Right atrium auricular region (tissue), 2 donors: ENCODE measurements at regions not wholly inside any gene's neighbourhood (a gene's known extent, or its start where the extent isn't known, plus 50 kb on each side); places are given as distances from the start of the nearest gene placed in this dataset.

Experiments used
- DNase-seq: peaks from one replicate; pipeline ENCODE4 v3.0.0-alpha.2; 2019; ENCODE audit warnings: low spot score
- H3K27ac ChIP-seq, 2 donors: fragments of 200-600 bp; sonication (generic); 1 replicate in 1 of 2; 2 replicates in 1 of 2; pipeline ENCODE4 v1.5.1; 2016 to 2019
- H3K27me3 ChIP-seq, 2 donors: fragments of 200-600 bp; sonication (generic); one replicate each; pipeline versions ENCODE4 v1.5.1 to v1.6.0; 2017 to 2019
- H3K36me3 ChIP-seq: fragments of 200-600 bp; sonication (generic); one replicate; pipeline ENCODE4 v1.5.1; 2016
- H3K4me1 ChIP-seq, 2 donors: fragments of 200-600 bp; sonication (generic); one replicate each; pipeline versions ENCODE4 v1.5.1 to v1.6.0; 2017 to 2019
- H3K4me3 ChIP-seq, 2 donors: fragments of 200-600 bp; sonication (generic); 1 replicate in 1 of 2; 2 replicates in 1 of 2; pipeline ENCODE4 v1.5.1; 2017 to 2019; ENCODE audit warnings: mild to moderate bottlenecking in 1 of 2, moderate library complexity in 1 of 2
- H3K9me3 ChIP-seq, 2 donors: fragments of 200-600 bp; sonication (generic); one replicate each; pipeline ENCODE4 v1.5.1; 2019
- CTCF ChIP-seq, 2 donors: fragments of 200-600 bp; sonication (generic); IDR thresholded peaks; one replicate each; pipeline ENCODE4 v1.5.1; 2019; ENCODE audit warnings: antibody characterized with exemption in 2 of 2

DNA sequence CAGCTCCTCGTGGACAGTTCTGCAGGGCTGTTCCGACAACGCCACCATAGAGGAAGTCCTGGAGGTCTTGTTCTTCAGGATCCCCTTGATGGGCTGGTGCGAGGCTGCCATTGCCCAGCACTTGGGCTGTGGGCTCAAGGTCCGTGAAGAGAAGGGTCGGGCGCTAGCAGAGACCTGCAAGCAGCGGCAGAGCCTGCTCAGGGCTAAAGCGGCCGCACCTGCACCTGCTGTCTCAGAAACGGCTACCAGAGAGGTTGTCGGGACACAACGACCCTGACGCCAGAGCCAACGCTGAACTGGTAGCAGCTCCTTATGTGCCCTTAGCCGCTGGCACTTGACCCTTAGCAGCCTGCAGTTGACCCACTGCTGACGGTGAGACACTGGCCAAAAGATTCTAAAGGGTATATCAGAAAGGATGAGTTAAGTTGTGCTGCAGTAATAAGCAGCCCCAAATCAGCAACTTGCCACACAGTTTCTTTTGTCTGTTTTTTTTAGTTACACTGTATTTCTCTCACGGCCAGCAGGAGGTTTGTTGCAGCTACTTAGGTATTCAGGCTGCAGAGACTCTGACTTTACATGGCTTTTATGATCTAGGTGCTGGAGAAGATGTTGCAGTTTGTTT is 55.5 kb upstream of the ST6GAL2 start:
- H3K4me1 ChIP-seq = no peaks in the 10 kb centered on the region
- no peaks in the 10 kb centered on the region for H3K27me3 ChIP-seq
- no peak overlapping the region for H3K27ac ChIP-seq
- no peaks in the 10 kb centered on the region for H3K9me3 ChIP-seq
- no peak overlapping the region for H3K4me3 ChIP-seq
- DNase-seq = no peak
- no peaks in the 10 kb centered on the region for H3K36me3 ChIP-seq
- TF ChIP-seq CTCF (IDR thresholded peaks at IDR 0.05) = no peak

GRCh38 chr2:106943468-106944200 is 57.7 kb upstream of the ST6GAL2 start:
- TF ChIP-seq CTCF (IDR thresholded peaks at IDR 0.05) = no peak
- Histone ChIP-seq H3K36me3 (no peaks in the 10 kb centered on the region), H3K27ac (no peak overlapping the region), H3K27me3 (no peaks in the 10 kb centered on the region), H3K4me1 (no peaks in the 10 kb centered on the region), H3K4me3 (no peak overlapping the region), H3K9me3 (no peaks in the 10 kb centered on the region)
- no peak for DNase-seq

DNA sequence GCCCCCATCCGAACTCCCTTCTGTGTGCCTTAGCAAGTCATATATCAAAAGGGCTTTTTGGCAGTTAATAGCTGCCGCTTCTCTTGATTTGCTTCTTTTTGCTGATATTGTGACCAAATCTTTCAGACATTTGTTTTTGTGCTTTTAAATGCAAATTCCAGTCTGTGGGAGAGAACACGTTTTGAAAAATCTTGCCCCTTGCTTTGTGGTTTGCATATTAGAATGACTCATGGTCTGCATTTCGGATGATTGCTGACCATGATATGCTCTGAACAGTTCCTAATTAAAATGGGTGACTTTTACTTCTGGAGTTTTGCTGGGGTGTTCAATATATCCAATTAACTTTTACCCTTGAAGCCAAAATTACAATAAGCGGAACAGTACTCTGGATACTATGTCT is 58.2 kb upstream of the ST6GAL2 start:
- DNase-seq = no peak
- Histone ChIP-seq H3K9me3 (no peaks in the 10 kb centered on the region), H3K27me3 (no peaks in the 10 kb centered on the region), H3K4me1 (no peaks in the 10 kb centered on the region), H3K36me3 (no peaks in the 10 kb centered on the region), H3K4me3 (no peak overlapping the region), H3K27ac (no peak overlapping the region)
- no peak for TF ChIP-seq CTCF (IDR thresholded peaks at IDR 0.05)

- no peak for DNase-seq
- no peaks in the 10 kb centered on the region for H3K36me3 ChIP-seq
- no peaks in the 10 kb centered on the region for H3K4me1 ChIP-seq
- H3K9me3 ChIP-seq = no peaks in the 10 kb centered on the region
- H3K27me3 ChIP-seq = no peaks in the 10 kb centered on the region
- no peak overlapping the region for H3K27ac ChIP-seq
- TF ChIP-seq CTCF (IDR thresholded peaks at IDR 0.05) = no peak
- H3K4me3 ChIP-seq = no peak overlapping the region
Measured at GRCh38 chr2:106948540-106948939, 62.6 kb upstream of the ST6GAL2 start.

DNA sequence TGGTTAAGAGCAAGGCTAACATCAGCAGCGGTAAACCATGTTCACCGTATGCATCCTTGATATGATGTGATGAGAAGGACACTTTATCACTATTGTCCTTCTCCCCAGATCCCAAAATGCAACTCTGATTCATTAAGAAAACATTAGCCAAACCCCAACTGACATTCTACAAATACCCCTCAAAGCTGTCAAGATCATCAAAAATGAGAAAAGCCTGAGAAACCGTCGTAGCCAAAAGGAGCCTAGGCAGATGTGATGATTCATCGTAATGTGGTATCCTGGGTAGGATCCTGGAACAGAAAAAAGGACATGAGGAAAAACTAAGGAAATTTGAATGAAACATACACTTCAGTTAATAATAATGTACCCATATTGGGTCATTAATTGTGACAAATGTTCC is 67.3 kb upstream of the ST6GAL2 start:
- Histone ChIP-seq H3K4me3 (no peak overlapping the region), H3K9me3 (no peaks in the 10 kb centered on the region), H3K4me1 (no peaks in the 10 kb centered on the region), H3K36me3 (no peaks in the 10 kb centered on the region), H3K27me3 (no peaks in the 10 kb centered on the region), H3K27ac (no peak overlapping the region)
- no peak for DNase-seq
- TF ChIP-seq CTCF (IDR thresholded peaks at IDR 0.05) = no peak

GRCh38 chr2:106953779-106954178 is 67.8 kb upstream of the ST6GAL2 start:
- Histone ChIP-seq H3K4me3 (no peak overlapping the region), H3K4me1 (no peaks in the 10 kb centered on the region), H3K27me3 (no peaks in the 10 kb centered on the region), H3K27ac (no peak overlapping the region), H3K36me3 (no peaks in the 10 kb centered on the region), H3K9me3 (no peaks in the 10 kb centered on the region)
- no peak for TF ChIP-seq CTCF (IDR thresholded peaks at IDR 0.05)
- no peak for DNase-seq
